ENCODE measurements at regions not wholly inside any gene's neighbourhood (a gene's known extent, or its start where the extent isn't known, plus 50 kb on each side); places are given as distances from the start of the nearest gene placed in this dataset.
A peak's percentile ranks its signal among the peaks of the same experiment; 100 is the strongest.
"Not testable (repeated sequence)": the region's sequence is repeated elsewhere in the genome, so short reads cannot be mapped to it uniquely, and the experiment has no call there.

GRCh38 chr1:166493765-166494164, 327.0 kb upstream of the FAM78B start:
- H3K4me1 ChIP-seq (ENCODE audit: control insufficient read depth, insufficient read depth, low read length); CTCF ChIA-PET; H3K27ac ChIP-seq (ENCODE audit: extremely low read depth, low read depth, low read length); H3K9me3 ChIP-seq (ENCODE audit: control insufficient read depth, insufficient read depth, low read depth, low read length); POLR2A ChIA-PET; H3K36me3 ChIP-seq (ENCODE audit: control insufficient read depth in 2 of 2, insufficient read depth in 1 of 2, low read length in 2 of 2); H3K4me3 ChIP-seq (ENCODE audit: low read depth, low read length): not testable (repeated sequence)
- peak; percentile 51 for TF ChIP-seq ZNF146 (tag by site-specific recombination; IDR thresholded peaks at IDR 0.05)

- H3K4me1 ChIP-seq (ENCODE audit: control insufficient read depth, insufficient read depth, low read length), result no peaks in the 10 kb centered on the region
- ChIA-PET POLR2A (no interaction called here), CTCF (interaction anchor here (0.8 kb wide), 1 partner anchor 28 kb away, joined by 3 read pairs; no protein-coding TSS in a partner anchor)
- H3K36me3 ChIP-seq (ENCODE audit: control insufficient read depth in 2 of 2, insufficient read depth in 1 of 2, low read length in 2 of 2), result no peaks in the 10 kb centered on the region
- no peak overlapping the region for H3K4me3 ChIP-seq (ENCODE audit: low read depth, low read length)
- TF ChIP-seq BCL11B (tag by site-specific recombination; IDR thresholded peaks at IDR 0.05; ENCODE audit: low read depth) (no peak), ZNF146 (tag by site-specific recombination; IDR thresholded peaks at IDR 0.05) (no peak), ZNF514 (tag by site-specific recombination; IDR thresholded peaks at IDR 0.05) (no peak), ZBTB11 (tag by site-specific recombination; conservative IDR thresholded peaks at IDR 0.05; ENCODE audit: low read depth) (no peak), ZNF24 (tag by site-specific recombination; IDR thresholded peaks at IDR 0.05) (no peak), ZNF791 (tag by site-specific recombination; IDR thresholded peaks at IDR 0.05) (no peak), ZBTB26 (tag by site-specific recombination; optimal IDR thresholded peaks at IDR 0.05) (no peak), ZNF18 (tag by site-specific recombination; IDR thresholded peaks at IDR 0.05) (no peak), ZNF548 (tag by site-specific recombination; IDR thresholded peaks at IDR 0.05) (no peak), ZNF133 (tag by site-specific recombination; IDR thresholded peaks at IDR 0.05) (no peak), ZNF670 (tag by site-specific recombination; IDR thresholded peaks at IDR 0.05; ENCODE audit: low read depth) (no peak), ZNF202 (tag by site-specific recombination; IDR thresholded peaks at IDR 0.05; ENCODE audit: borderline replicate concordance) (no peak), YY2 (tag by site-specific recombination; IDR thresholded peaks at IDR 0.05) (no peak), ZNF510 (tag by site-specific recombination; IDR thresholded peaks at IDR 0.05; ENCODE audit: insufficient replicate concordance) (no peak), ZSCAN30 (tag by site-specific recombination; IDR thresholded peaks at IDR 0.05) (no peak), ZBTB48 (tag by site-specific recombination; IDR thresholded peaks at IDR 0.05) (no peak), TRIM28 (IDR thresholded peaks at IDR 0.05; ENCODE audit: borderline replicate concordance, low read length) (no peak), BCL11A (tag by site-specific recombination; IDR thresholded peaks at IDR 0.05; ENCODE audit: low read depth) (no peak), ZNF707 (tag by site-specific recombination; IDR thresholded peaks at IDR 0.05) (no peak)
- H3K9me3 ChIP-seq (ENCODE audit: control insufficient read depth, insufficient read depth, low read depth, low read length), result no peaks in the 10 kb centered on the region
- no peak overlapping the region for H3K27ac ChIP-seq (ENCODE audit: extremely low read depth, low read depth, low read length)
Measured at GRCh38 chr1:166507347-166507746, 331.9 kb upstream of the POGK start.
